Hematopoietic multipotent progenitor cell treated with erythropoietin and hydrocortisone succinate and interleukin-3 and kit ligand, for 4 days (in vitro differentiated cells): ENCODE measurements at regions not wholly inside any gene's neighbourhood (a gene's known extent, or its start where the extent isn't known, plus 50 kb on each side); places are given as distances from the start of the nearest gene placed in this dataset.
"Not testable (repeated sequence)": the region's sequence is repeated elsewhere in the genome, so short reads cannot be mapped to it uniquely, and the experiment has no call there.

ENCODE experiments used
- DNase-seq: peaks from one replicate; pipeline ENCODE4 v3.0.0-alpha.2; 2015

DNA sequence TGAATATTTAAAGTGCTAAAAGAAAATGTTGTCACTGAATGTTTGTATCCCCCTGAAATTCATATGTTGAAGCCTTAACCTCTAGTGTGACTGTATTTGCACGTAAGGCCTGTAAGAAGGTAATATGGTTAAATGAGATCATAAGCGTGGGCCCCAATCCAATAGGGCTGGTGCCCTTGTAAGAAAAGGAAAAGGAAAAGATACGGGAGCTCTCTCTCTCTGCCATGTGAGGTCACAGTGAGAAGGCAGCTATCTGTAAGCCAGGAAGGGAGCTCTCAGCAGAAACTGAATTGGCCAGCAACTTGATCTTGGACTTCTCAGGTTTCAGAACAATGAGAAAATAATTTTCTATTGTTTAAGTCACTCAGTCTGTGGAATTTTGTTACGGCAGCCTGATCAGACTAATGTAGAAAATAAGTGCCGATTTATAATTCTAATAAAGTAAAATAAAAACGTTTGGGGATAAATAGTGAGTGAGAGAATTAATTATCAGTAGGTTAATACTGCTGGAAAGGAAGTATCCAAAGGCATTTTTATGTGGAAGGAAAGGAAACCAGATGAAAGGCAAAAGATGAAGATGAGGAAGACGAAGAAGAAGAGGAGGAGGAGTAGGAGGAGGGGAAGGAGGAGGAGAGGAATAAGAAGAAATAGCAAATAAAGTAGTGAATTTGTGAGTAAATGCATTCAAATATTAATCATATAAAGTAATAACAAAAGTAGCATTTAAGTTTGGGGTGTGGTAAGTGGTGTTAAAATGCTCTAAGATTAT lies 188.5 kb upstream of the KRR1 start:
- DNase-seq, result no peak

DNA sequence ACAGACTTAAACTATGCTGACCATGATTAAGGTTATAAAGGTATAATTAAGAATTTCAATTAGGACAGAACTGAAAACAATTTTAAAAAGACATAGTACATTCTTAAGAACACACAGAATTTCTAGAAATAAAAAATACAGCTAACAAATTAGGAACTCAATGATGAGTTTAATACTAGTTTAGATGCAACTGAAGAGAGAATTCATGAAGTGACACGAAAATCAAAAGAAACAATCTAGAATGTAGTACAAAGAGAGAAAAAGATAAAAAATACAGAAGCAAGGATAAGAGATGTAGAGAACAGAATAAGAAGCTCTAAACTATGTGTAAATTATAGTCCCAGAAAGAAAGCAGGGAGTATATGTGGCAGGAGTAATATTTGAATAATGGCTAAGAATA lies 187.8 kb upstream of the KRR1 start:
- DNase-seq, result no peak

DNA sequence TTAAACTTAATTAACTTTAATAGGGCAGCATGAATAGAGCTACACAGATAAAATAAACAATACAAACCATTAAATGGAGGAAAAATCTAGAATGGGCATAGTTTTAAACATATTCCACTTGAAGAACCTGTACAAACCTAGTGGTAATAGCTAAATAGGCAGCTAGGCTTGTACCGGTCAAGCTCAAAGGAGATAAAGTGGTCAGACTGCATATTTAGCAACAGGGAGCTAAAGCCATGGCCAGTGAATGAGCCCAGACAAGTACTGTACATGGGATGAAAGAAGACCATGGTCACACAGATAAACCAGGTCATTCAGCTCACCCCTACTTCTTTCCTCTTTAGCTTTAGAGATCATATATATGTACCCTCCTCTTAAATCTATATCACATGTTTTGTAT lies 186.6 kb upstream of the KRR1 start:
- DNase-seq, result no peak

DNA sequence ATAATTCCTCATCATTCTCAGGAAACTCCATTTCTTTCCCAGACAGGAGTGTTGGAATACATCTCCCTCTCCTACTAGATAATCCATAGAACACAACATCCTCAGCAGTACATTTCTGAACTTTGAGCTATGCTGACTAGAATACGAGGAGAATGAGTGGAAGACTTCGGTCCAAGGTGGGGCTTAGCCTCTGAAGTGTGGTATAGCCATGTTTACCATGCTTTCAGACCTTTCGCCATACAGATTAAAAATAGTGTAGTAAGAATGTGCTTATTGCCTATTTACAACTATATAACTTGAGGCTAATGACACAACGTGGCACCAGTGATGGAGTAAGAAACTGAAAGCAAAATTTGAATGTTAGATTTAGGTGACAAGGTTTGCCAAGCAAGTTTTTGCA lies 184.5 kb upstream of the KRR1 start:
- no peak for DNase-seq

DNA sequence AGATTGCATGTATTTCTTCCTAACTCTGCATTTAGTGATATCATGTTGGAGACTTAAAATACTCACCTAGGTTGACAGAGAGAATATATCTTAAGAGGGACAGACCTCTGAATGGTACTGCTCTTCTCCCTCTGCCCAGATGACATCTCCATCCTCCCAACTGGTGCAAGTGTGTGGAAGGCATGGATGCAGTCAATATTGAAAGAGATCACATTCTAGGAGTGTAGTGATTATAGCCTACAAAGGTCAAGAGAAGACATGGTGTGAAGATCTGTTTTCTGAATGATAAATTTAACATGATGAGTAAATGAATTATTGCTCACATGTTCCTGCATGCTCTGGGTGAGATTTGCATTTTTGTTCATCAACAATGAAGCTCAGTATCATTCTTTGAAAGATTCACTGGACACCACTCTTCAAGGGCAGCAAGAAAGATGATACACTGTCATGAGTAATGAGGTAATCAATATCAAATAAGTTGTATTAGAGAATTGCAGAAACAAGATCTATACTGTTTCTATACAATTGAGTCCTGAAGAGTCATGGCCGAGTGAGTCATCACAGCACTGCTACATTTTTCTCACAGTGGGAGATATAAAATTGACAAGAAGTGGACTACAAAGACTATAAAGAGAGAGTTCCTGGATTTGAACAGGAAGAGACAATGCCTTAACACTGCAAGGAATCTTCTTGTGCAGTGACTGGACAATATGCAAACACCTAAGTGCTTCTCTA lies 183.3 kb upstream of the KRR1 start:
- DNase-seq, result no peak

DNA sequence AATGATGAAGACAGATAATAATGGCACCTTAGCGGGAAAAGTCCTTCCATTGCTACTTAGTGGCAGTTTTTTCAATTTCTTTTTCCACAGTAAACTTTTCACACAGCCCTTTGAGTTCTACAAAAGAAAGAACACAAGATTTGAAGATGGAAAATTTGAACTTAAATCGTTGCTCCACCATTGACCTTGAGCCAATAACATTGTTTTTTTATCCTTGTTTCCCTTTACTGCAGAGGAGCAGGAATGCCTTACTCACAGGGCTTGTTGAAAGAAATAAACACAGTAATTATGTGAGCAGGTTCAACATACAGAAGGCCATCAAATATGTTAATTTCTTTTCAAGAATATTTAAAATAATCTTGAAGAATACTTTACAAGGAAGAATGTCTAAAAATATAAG lies 181.5 kb upstream of the KRR1 start:
- DNase-seq, result no peak

DNA sequence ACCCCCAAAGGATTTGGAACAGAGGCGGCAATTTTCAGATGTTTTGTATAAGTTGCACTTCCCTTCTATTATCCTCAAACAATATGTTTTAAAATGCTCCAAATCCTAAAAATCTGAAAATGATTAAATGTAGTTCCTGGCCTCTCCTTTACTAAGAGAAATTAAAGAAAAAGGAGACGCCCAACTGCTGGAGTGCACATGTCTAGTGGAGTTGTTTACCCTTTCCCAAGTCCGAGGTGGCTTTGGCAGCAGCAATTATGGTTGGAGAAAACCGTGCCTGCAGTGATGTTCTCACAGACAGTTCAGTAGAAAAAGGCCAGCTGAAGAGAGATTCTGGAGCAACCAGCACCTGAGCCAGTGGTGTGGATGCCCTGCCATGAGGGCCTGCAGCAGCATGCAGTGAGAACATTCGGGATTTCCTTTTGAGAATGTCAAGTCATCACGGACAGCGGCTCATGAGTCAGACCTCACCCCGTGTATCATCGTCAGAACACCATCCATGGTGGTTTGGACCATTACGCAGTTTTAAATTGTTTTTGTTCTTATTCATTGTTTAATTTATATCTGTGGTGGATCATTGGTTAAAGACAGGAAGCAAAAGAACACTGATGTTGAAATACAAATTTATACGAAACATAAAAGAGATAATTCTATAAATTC lies 179.0 kb upstream of the KRR1 start:
- no peak for DNase-seq

DNA sequence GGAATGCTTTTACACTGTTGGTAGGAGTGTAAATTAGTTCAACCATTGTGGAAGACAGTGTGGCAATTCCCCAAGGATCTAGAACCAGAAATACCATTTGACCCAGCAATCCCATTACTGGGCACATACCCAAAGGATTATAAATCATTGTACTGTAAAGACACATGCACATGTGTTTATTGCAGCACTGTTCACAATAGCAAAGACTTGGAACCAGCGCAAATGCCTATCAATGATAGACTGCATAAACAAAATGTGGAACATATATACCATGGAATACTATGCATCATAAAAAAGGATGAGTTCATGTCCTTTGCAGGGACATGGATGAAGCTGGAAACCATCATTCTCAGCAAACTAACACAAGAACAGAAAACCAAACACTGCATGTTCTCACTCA lies 174.8 kb upstream of the KRR1 start:
- not testable (repeated sequence) for DNase-seq

DNA sequence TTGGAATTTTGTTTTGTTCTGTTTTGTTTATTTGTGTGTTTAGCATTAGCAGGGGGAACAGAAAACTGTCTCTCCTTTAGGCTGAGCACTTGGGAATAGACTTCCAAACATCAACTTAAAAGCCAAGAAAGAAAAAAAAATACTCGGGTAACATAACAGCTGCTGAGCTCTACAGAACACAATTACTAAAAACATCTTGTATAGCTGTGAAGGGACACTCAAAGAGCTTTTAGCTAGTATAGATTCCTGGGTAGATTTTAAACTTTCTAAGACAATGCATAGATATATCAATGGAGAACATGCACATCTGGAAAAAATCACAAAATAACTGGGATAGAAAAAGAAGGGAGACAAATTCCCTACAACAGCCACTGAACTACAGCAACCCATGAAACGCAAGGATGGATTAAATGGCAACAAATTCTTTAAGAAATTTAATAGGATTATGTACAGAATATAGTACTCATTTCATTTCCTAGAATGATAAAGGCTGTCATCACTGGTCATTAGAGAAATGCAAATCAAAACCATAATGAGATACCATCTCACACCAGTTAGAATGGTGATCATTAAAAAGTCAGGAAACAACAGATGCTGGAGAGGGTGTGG lies 174.3 kb upstream of the KRR1 start:
- no peak for DNase-seq

DNA sequence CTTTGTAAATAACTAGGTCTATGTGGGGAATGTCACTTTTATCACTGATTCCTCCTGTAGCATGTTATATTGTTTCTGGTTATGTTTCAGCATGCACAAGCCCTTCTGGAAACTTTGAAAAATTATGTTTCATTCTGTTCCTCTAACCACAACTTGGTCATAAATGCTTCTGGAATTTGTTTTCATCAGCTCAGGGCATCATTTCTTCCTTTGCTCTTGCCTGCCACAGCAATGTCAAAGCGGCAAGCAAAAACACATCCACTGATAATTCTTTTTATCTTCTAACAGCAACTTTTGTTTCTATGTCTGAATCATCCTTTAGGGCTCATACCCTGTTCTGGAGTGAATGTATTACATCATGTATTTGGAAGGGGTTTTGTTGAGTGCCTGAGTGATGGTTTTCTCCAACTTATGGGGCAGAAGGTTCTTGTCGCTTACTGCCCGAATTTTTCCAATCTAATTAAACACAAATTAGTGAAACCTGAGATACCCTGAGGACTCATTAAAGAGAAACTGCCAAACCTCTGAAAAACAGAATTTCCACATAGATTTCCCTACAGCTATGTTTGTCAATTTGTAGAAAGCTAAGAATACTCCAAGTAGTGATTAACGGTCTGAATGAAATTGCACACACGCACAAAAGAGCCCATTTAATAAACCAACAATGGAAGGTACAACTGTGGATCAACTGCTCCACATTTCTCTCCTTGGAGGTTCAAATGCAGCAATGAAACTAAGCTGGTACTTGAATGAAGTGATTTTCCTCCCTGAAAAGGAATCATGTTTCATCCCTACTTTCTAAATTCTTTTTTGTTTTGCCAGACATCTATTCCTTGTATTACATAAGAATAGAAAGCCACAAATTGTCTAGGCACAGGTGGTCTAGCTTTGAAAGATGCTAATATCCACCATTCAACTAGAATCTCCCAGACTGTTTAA lies 173.5 kb upstream of the KRR1 start:
- DNase-seq, result no peak

DNA sequence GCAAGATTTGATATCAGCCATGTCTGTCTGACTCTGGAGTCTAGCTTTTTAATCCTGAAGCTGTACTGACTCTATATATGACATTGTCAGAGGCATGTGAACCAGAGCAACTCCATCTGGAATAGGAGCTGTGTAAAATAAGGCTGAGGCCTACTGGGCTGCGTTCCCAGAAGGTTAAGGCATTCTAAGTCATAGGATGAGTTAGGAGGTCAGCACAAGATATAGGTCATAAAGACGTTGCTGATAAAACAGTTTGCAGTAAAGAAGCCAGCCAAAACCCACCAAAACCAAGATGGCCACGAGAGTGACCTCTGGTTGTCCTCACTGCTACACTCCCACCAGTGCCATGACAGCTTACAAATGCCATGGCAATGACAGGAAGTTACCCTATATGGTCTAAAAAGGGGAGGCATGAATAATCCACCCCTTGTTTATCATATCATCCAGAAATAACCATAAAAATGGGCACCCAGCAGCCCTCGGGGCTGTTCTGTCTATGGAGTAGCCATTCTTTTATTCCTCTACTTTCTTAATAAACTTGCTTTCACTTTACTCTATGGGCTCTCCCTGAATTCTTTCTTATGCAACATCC lies 172.7 kb upstream of the KRR1 start:
- not testable (repeated sequence) for DNase-seq

DNA sequence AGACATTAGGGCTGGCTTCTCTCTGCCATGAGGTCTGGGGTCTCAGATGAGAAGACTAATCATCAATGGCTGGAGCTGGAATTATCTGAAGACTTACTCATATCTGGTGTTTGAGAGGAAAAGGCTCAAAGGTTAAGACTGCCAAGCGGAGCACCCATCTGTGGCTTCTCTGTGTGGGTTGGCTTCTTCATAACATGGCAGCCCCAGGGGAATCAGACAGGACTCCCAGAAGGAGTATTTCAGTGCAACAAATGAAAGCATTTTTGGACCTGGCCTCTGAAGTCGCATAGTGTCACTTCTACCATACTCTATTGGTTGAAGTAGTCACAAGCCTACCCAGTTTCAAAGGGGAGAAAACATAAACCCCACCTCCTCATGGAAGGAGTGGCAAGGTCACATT lies 171.8 kb upstream of the KRR1 start:
- DNase-seq, result no peak

DNA sequence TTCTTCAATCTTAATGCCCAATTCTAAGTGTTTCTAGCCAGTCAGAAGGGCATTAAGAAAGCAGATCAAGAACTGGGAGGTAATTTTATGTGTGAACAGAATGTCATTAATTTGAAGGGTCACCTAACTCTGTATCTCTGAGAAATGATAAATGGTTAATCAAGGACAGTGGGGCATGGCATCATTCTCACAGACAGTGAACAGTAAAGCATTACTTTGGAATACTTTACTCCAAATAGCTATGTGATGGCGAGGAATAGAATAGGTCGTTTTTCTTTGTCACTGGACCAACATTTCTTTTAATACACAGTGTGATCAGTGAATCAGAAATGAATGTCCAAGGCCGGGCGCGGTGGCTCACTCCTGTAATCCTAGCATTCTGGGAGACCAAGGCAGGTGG lies 166.1 kb upstream of the KRR1 start:
- no peak for DNase-seq

DNA sequence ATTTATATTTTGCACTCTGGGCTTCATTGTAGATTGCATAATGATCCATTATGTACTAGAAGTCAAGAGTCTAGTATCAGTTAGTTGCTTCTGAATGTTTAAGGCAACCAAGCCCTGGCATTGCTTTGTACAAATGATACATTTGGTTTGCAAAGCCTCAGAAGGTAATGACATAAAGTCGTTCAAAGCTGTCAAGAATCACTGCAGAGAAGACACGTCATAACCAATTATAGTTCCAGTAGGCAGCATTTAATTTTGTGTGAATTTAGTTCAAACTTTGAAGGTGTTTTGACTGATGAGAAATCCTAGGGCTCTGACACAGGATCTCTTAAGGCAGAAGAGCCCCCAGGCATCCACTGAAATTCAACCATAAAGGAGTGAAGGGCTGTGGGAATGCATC lies 163.0 kb upstream of the KRR1 start:
- DNase-seq, result no peak

DNA sequence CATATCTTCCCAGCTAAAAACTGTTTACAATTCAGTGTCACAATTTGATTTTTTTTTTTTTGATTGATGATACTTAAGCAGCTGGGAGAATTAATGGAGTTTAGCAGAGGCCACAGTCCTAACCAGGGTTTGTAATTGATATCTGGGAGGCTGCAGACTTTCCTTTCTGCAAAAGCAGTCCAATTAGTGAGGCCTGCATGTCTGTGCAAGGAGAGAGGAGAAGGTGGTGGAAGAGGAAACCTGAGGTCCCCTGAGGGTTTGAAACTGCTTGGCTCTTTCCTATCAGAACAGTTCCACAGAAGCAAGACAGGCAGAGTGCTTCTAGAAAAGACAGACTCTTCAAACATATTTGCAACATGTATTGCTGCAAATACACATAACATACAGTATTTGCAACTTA lies 160.8 kb upstream of the KRR1 start:
- no peak for DNase-seq

DNA sequence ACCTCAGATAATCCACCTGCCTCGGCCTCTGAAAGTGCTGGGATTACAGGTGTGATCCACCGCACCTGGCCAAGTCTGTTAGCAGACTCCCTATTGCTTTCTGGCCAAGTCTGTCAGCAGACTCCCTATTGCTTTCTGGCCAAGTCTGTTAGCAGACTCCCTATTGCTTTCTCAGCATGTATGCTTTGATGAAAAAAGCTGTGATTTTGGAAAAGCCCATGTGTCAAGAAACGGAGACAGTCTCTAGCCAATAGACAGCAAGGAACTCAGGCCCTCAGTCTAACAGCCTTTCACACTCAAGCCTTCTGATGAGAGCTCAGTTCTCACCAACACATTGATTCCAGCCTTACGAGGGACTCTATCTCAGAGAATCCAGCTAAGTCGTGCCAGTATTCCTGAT lies 158.8 kb upstream of the KRR1 start:
- DNase-seq, result no peak

DNA sequence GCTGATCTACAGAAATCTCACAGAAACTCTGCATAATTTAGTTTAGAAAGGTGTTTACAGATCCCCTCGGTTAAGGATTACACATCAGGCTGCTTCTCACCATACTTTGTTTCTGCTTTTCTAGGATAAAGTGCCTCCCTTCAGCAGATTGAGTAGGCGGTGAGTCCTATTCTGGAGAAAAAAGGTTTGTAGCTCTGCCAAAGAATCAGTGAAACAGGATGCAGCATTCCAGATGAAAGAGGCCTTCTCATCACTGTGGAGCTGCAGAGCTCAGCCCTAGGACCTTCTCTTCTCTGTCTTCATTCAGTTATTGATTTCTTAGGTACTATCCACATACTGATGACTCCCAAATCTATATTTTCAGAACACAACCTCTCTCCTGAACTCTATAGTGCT lies 155.5 kb upstream of the KRR1 start:
- DNase-seq, result no peak

DNA sequence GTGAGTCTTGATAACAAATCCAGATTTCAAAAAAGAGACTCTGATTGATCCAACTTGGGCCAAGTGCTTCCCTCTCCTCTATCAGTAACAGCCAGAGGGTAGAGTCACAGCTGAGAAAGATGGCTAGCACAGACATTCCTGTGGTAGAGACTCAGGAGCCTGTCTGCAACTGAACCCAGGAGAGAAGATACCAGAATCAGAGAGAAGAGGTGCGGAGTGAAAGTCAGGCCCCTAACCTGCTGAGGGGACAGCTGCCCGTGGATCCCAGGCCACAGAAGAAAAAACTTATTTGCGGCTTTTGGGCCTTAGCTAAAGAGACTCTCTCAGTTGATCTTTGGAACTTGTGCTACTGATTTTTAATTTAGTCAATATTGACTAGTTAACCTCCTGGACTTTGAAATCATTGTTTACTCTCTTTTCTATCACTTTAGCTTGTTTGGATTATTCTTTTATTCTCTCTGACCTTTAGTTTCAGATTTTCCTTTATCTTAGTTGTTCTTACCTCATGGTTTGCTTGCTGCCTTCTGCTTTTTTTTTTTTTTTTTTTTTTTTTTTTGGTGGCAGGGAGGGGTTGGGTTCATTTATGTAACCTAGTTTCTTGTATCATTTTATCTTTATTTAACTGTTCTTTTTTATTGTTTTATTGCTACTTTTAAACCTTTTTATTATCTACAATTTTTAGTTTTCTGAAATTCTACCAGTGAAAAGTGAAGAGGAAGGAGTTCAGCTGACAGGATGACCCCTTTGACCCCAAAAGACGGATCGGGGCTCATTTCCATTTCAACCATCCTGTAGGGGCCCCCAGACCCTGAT lies 154.9 kb upstream of the KRR1 start:
- no peak for DNase-seq

DNA sequence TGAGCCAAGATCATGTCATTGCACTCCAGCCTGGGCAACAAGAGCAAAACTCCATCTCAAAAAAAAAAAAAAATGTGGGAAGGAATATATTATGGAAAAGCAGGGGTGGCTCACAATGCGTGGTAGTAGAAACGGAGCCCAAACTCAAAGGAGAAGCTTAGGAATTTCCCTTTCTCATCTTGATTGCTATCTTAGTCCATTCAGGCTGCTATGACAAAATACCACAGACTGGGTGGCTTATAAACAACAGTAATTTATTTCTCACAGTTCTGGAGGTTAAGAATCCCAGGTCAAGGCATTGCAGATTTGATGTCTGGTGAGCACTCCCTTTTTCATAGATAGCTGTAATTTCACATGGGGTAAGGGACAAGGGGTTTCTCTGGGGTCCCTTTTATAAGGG lies 153.8 kb upstream of the KRR1 start:
- no peak for DNase-seq

DNA sequence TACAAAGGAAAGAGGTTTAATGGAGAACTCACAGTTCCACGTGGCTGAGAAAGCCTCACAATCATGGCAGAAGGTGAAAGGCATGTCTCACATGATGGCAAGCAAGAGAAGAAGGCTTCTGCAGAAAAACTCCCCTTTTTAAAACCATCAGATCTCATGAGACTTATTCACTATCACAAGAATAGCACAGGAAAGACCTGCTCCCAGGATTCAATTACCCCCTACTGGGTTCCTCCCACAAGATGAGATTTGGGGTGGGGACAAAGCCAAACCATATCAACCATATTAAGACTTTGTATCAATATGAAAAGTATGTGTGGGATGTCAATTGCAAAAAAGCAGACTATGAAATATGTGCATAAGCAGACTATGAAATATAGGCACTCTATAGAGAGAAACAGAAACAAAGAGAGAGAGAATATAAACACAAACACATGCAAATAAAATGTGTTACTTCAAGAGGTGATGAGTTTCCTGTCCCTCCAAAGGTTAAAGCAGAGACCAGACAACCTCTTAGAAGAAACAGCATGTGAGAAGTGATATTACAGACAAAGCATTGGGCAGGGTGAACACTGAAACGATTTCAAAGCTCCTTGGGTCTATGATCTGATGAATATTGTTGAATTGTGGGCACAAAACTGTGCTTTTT lies 151.2 kb upstream of the KRR1 start:
- DNase-seq, result no peak

DNA sequence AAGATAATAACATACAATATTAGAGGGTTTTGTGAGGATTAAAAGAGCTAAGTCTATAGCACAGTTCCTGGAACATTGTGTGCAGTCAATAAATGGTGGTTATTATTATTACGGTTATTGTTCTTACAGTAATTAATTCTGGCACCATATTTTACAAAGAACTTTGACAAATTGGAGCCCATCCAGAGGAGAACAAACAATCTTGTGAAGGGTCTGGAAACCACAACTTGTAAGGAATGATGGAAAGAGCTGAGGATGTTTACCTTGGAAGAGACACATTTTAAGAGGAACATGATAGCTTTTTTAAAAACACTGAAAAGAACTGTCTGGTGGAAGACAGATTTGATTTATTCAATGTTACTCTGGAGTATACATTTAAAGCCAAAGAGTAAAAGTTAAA lies 150.5 kb upstream of the KRR1 start:
- no peak for DNase-seq
